ENCODE measurements at regions not wholly inside any gene's neighbourhood (a gene's known extent, or its start where the extent isn't known, plus 50 kb on each side); places are given as distances from the start of the nearest gene placed in this dataset.

DNA sequence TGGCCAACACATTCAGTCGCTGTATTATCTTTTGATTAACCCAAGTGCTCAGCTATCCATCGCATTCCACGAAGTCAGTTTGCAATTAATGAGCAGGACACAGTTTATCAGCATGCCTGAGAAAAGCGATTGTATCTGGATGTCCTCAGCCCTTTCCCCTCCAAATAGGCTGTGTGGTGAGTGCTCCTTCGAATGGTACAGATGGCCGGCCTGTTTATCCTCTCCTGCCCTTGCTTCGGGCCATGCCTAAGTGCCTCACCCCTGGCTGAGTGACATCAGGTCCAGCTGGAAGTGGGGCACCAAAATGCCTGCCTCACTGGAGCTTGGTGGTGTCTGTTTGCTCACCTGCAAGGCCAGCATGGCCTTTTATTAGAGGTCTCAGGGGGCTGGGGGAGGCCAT, 317.3 kb downstream of the GADD45G start (continued):
- TF ChIP-seq SRF (IDR thresholded peaks at IDR 0.05; ENCODE audit: low read depth, low read length), result no peak
- TF ChIP-seq RNF2 (IDR thresholded peaks at IDR 0.05; ENCODE audit: borderline replicate concordance, low read depth, low read length, missing control alignments, poor library complexity, severe bottlenecking), result no peak
- TF ChIP-seq TAF7 (optimal IDR thresholded peaks at IDR 0.05; ENCODE audit: borderline replicate concordance, low read depth, low read length), result no peak
- TF ChIP-seq ZNF274 (IDR thresholded peaks at IDR 0.05; ENCODE audit: borderline replicate concordance, extremely low read depth, low read length), result no peak
- TF ChIP-seq EP300 (IDR thresholded peaks at IDR 0.05; ENCODE audit: borderline replicate concordance in 1 of 2, low read depth in 2 of 2, low read length in 2 of 2), result no peak

Measured in H1 (cell line).